Upper lobe of right lung (tissue), 1 donor: ENCODE measurements at regions not wholly inside any gene's neighbourhood (a gene's known extent, or its start where the extent isn't known, plus 50 kb on each side); places are given as distances from the start of the nearest gene placed in this dataset.

Source experiments
- ATAC-seq: fragments of 200-7000 bp; cut with Tn5 transposase; one replicate; pipeline ENCODE4 v1.9.1; 2020; ENCODE audit warnings: mild to moderate bottlenecking, moderate library complexity
- DNase-seq: peaks from one replicate; pipeline ENCODE4 v3.0.0-alpha.2; 2020
- H3K27ac ChIP-seq: fragments of 200-600 bp; one replicate; pipeline ENCODE4 v1.8.0; 2022
- H3K27me3 ChIP-seq: fragments of 200-600 bp; one replicate; pipeline ENCODE4 v1.8.0; 2022; ENCODE audit warnings: mild to moderate bottlenecking
- H3K36me3 ChIP-seq: fragments of 200-600 bp; one replicate; pipeline ENCODE4 v1.8.0; 2022
- H3K4me1 ChIP-seq: fragments of 200-600 bp; one replicate; pipeline ENCODE4 v1.8.0; 2022
- H3K4me3 ChIP-seq: fragments of 200-600 bp; one replicate; pipeline ENCODE4 v1.8.0; 2022; ENCODE audit warnings: mild to moderate bottlenecking
- H3K9me3 ChIP-seq: fragments of 200-600 bp; one replicate; pipeline ENCODE4 v1.8.0; 2022
- intact Hi-C: fragments of 100-400 bp; cut with DNase I; formaldehyde crosslinking; loops from one replicate; pipeline ENCODE4 v1.11.0; 2022
- TF ChIP-seq, protein P1 (sequence below): fragments of 200-600 bp; IDR thresholded peaks from one replicate; pipeline ENCODE4 v1.8.0; 2022; ENCODE audit warnings: antibody characterized with exemption
- donor health status: DM: no; HTN: yes; CAD: no; lungs with severe emphysema.

DNA sequence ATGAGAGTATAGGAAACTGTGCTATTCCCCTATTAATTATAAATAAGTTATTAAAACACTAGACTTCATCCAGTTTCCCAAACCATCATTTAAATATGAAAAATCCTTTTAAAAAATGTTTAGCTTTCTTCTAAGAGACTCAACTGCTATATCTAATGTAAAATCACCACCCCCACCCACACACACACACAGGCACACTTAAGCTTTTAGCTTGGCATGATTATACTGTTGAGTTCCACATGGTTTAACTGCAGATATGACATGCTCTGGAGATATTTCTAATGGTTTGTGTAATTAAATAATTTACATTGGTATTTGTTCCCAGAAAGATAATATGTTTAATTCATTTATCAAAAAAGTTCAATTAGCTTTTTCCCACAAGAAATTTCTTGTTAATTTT is 1700.1 kb upstream of the SLC10A2 start:
- TF ChIP-seq, protein P1, sequence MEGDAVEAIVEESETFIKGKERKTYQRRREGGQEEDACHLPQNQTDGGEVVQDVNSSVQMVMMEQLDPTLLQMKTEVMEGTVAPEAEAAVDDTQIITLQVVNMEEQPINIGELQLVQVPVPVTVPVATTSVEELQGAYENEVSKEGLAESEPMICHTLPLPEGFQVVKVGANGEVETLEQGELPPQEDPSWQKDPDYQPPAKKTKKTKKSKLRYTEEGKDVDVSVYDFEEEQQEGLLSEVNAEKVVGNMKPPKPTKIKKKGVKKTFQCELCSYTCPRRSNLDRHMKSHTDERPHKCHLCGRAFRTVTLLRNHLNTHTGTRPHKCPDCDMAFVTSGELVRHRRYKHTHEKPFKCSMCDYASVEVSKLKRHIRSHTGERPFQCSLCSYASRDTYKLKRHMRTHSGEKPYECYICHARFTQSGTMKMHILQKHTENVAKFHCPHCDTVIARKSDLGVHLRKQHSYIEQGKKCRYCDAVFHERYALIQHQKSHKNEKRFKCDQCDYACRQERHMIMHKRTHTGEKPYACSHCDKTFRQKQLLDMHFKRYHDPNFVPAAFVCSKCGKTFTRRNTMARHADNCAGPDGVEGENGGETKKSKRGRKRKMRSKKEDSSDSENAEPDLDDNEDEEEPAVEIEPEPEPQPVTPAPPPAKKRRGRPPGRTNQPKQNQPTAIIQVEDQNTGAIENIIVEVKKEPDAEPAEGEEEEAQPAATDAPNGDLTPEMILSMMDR: no peak
- H3K4me1 ChIP-seq: no peaks in the 10 kb centered on the region
- intact Hi-C loops: no loop called here
- no peak overlapping the region for H3K4me3 ChIP-seq
- H3K27ac ChIP-seq: no peak overlapping the region
- DNase-seq (no peak), ATAC-seq (no peak)
- no peaks in the 10 kb centered on the region for H3K27me3 ChIP-seq
- no peaks in the 10 kb centered on the region for H3K36me3 ChIP-seq
- no peaks in the 10 kb centered on the region for H3K9me3 ChIP-seq

DNA sequence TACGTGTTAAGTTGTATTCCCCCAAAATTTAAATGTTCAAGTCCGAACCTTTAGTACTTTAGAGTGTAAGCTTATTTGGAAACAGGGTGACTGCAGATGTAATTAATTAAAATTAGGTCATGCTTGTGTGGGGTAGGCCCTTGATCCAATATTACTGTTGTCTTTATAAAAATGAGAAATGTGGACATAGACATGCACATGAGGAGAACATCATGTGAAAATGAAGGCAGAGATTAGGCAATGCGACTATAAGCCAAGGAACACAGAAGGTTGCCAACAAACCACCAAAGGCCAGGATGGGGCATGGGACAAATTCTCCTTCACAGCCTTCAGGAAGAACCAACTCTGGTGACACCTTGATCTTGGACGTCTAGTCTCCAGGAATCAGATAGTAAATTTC is 1698.4 kb upstream of the SLC10A2 start:
- Histone ChIP-seq H3K9me3 (no peaks in the 10 kb centered on the region), H3K27ac (no peak overlapping the region), H3K4me3 (no peak overlapping the region), H3K27me3 (no peaks in the 10 kb centered on the region), H3K4me1 (no peaks in the 10 kb centered on the region), H3K36me3 (no peaks in the 10 kb centered on the region)
- ATAC-seq: no peak
- no peak for DNase-seq
- intact Hi-C loops: no loop called here
- TF ChIP-seq, protein P1: no peak

DNA sequence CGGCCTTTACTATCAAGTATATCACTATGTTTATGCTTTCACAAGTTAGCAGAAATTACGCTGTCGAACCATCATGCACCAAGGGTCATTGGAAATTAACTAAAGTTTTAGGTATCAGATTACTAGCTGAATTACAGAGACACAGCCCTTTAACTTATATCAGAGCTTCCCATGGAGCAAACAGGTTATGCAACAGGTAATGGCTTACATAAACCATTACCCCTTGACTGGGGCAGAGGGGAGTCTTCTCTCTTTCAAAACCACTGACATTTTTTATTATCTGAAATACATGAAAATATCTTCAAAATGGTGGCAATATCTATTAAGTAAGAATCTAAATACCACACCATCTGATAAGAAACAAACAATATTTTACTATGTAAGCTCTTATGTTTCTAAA is 1692.9 kb upstream of the SLC10A2 start:
- Histone ChIP-seq H3K9me3 (no peaks in the 10 kb centered on the region), H3K27ac (no peak overlapping the region), H3K4me1 (no peaks in the 10 kb centered on the region), H3K4me3 (no peak overlapping the region), H3K27me3 (no peaks in the 10 kb centered on the region), H3K36me3 (no peaks in the 10 kb centered on the region)
- ATAC-seq (no peak), DNase-seq (no peak)
- TF ChIP-seq, protein P1: no peak
- intact Hi-C loops: no loop called here

DNA sequence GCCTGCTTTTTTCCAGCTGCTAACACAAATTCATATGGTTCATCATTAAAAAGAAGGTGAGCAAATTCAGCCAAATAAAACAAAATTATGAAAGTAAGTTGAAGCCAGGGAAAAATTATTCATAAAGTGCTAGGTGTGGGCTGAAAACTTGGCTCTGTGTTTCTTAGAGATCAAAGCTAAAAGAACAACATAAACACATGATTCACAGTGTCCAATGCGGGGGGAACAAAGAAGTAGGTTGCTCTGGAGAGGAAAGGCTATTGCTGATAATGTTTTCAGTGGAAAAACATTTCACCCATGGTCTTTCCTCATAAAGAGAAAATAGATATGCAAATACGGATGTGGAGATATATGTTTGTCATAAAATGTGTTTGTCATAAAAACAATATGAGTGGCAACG is 1691.5 kb upstream of the SLC10A2 start:
- Histone ChIP-seq H3K9me3 (no peaks in the 10 kb centered on the region), H3K27ac (no peak overlapping the region), H3K36me3 (no peaks in the 10 kb centered on the region), H3K4me3 (no peak overlapping the region), H3K4me1 (no peaks in the 10 kb centered on the region), H3K27me3 (no peaks in the 10 kb centered on the region)
- TF ChIP-seq, protein P1: no peak
- intact Hi-C loops: no loop called here
- ATAC-seq: no peak
- no peak for DNase-seq

DNA sequence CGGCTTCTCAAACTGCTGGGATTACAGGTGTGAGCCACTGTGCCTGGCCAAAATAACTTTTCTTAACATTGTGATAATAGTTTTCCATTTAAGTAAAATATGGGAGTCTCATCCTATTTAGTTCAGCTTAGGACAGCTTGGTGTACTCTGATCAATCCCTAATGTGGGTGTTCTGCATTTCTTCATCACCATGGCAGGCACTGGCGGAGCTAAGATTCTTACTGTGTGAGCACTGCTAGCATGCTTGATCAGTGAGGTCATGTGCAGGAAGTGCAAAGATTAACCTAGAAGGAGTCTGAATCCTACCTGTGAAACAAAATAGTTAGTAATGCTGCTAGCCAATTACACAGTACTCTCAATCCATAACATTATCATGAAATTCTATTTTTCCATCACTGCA is 1684.2 kb upstream of the SLC10A2 start:
- ATAC-seq (no peak), DNase-seq (no peak)
- Histone ChIP-seq H3K4me3 (no peak overlapping the region), H3K9me3 (no peaks in the 10 kb centered on the region), H3K27me3 (no peaks in the 10 kb centered on the region), H3K4me1 (no peaks in the 10 kb centered on the region), H3K27ac (no peak overlapping the region), H3K36me3 (no peaks in the 10 kb centered on the region)
- intact Hi-C loops: no loop called here
- TF ChIP-seq, protein P1: no peak

DNA sequence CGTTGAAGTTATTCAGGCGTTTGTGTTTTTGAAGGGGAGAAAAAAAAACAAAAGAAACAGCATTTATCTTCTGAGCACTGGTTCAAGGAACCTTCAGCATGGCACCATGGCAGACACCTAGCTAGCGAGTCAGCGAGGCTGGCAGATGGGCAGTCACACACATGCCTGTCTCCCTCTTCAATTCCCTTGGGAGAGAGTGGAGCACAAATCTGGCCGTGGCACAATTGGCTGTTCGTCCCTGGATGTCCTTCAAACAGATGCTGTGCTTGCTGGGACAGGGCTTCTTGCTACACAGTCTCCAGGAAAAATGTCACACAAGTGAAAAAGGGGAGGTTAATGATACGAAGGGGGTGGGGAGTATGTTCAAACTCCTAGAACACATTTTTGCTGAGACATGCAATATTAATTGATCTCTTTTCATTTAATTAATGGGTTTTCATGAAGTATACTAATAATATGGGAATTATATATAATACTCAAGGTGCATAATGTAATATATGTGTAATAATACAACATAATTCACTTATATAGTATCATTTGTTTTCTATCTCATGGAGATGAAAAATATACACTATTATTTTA is 1674.5 kb upstream of the SLC10A2 start:
- ATAC-seq (no peak), DNase-seq (no peak)
- no peak overlapping the region for H3K4me3 ChIP-seq
- no peaks in the 10 kb centered on the region for H3K9me3 ChIP-seq
- intact Hi-C loops: no loop called here
- H3K27ac ChIP-seq: no peak overlapping the region
- TF ChIP-seq, protein P1: no peak
- H3K4me1 ChIP-seq: no peaks in the 10 kb centered on the region
- H3K36me3 ChIP-seq: no peaks in the 10 kb centered on the region
- H3K27me3 ChIP-seq: no peaks in the 10 kb centered on the region
